OCI-LY7 (cell line): ENCODE measurements at regions not wholly inside any gene's neighbourhood (a gene's known extent, or its start where the extent isn't known, plus 50 kb on each side); places are given as distances from the start of the nearest gene placed in this dataset.

Source experiments
- BruUV-seq: library from RNA; stranded (reverse); fragments of 400-500 nt; replicated peaks from 2 replicates; lab custom pipeline; 2021; lab: Mats Ljungman, UMichigan
- CTCF ChIA-PET: fragments of 300-600 bp; sonication (Branson Sonifier 250); formaldehyde crosslinking; loops from one replicate; lab custom pipeline; 2022; ENCODE audit warnings: antibody characterized with exemption; ENCODE audit not compliant: unreplicated experiment; lab: Charles Lee
- POLR2A ChIA-PET: fragments of 300-600 bp; sonication (Branson Sonifier 250); formaldehyde crosslinking; loops from one replicate; lab custom pipeline; 2022; ENCODE audit warnings: antibody characterized with exemption; lab: Charles Lee
- DNase-seq: peaks from one replicate; pipeline ENCODE4 v3.0.0-alpha.2; 2015; ENCODE audit warnings: low spot score
- H2AFZ ChIP-seq: fragments of 200-600 bp; sonication (generic), shearing (Covaris generic); 2 replicates; pipeline ENCODE4 v1.6.1; 2014; ENCODE audit warnings: mild to moderate bottlenecking, antibody characterized with exemption, low read length, moderate library complexity
- H3K27ac ChIP-seq: fragments of 200-600 bp; sonication (generic); 2 replicates; pipeline ENCODE4 v1.5.1; 2014; ENCODE audit warnings: mixed run types, low read depth, mild to moderate bottlenecking, moderate library complexity, low read length, inconsistent platforms; ENCODE audit not compliant: poor library complexity, severe bottlenecking
- H3K36me3 ChIP-seq: fragments of 200-600 bp; sonication (generic); 2 replicates; pipeline ENCODE4 v1.6.1; 2014; ENCODE audit warnings: mild to moderate bottlenecking, antibody characterized with exemption, low read length, moderate library complexity, mixed read lengths; ENCODE audit not compliant: insufficient read depth
- H3K4me1 ChIP-seq: fragments of 200-600 bp; sonication (generic); 2 replicates; pipeline ENCODE4 v1.5.1; 2014; ENCODE audit warnings: mild to moderate bottlenecking, low read length; ENCODE audit not compliant: insufficient read depth, poor library complexity, severe bottlenecking
- H3K4me2 ChIP-seq: fragments of 200-600 bp; sonication (generic); 2 replicates; pipeline ENCODE4 v1.6.1; 2014; ENCODE audit warnings: mild to moderate bottlenecking, low read length
- H3K4me3 ChIP-seq: fragments of 200-600 bp; sonication (generic); 2 replicates; pipeline ENCODE4 v1.5.1; 2014; ENCODE audit warnings: mild to moderate bottlenecking, low read depth, low read length; ENCODE audit not compliant: poor library complexity, severe bottlenecking
- H3K79me2 ChIP-seq: fragments of 200-600 bp; sonication (generic); 2 replicates; pipeline ENCODE4 v1.6.1; 2016; ENCODE audit warnings: low read depth, mild to moderate bottlenecking, low read length, moderate library complexity, mixed read lengths; ENCODE audit not compliant: insufficient read depth
- H3K9me2 ChIP-seq: fragments of 200-600 bp; sonication (generic); 2 replicates; pipeline ENCODE4 v1.6.1; 2016; ENCODE audit warnings: mild to moderate bottlenecking, low read length, mixed read lengths; ENCODE audit not compliant: insufficient read depth
- H3K9me3 ChIP-seq: fragments of 200-600 bp; sonication (generic); 2 replicates; pipeline ENCODE4 v1.6.1; 2014; ENCODE audit warnings: mild to moderate bottlenecking, mixed run types, low read length, mixed read lengths
- H4K20me1 ChIP-seq: fragments of 200-600 bp; sonication (generic); 2 replicates; pipeline ENCODE4 v1.6.1; 2014; ENCODE audit warnings: mild to moderate bottlenecking, antibody characterized with exemption, low read length, moderate library complexity, mixed read lengths; ENCODE audit not compliant: insufficient read depth
- EZH2phosphoT487 ChIP-seq: fragments of 200-600 bp; sonication (generic); IDR thresholded peaks from 2 replicates; pipeline ENCODE4 v1.6.1; 2018; ENCODE audit warnings: low read depth, borderline replicate concordance, mild to moderate bottlenecking, mixed run types, antibody characterized with exemption, low read length, moderate library complexity, mixed read lengths
- intact Hi-C: fragments of 100-400 bp; cut with micrococcal nuclease; formaldehyde crosslinking; loops from one replicate; pipeline ENCODE4 v1.10.0; 2022; ENCODE audit not compliant: unreplicated experiment
- TF ChIP-seq, protein P1 (sequence below): fragments of 200-600 bp; sonication (generic); conservative IDR thresholded peaks from 2 replicates; pipeline ENCODE4 v1.5.1; 2014; ENCODE audit warnings: mild to moderate bottlenecking, antibody characterized with exemption, low read length, moderate library complexity, mixed read lengths

DNA sequence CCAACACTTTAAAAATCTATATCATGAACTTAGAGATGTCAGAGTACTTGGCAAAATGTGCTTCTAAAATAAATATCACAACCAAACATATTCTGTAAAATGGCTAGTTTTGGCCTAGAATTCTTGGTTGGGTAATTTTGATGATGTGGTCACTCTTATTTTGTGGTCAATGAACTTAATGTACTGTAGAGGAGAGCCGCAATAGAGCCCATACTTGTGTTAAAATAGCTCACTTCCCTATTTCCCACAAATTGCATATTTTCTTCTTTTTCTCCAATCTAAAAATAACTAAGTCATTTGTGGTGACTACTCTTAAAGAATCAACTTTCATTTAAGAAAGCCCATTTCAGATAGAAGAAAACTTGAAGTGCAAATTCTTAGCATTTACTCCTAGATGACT is 619.4 kb downstream of the CCER1 start:
- H3K9me2 ChIP-seq = no peaks in the 10 kb centered on the region
- H3K79me2 ChIP-seq = no peaks in the 10 kb centered on the region
- CTCF ChIA-PET = no interaction called here
- no peak overlapping the region for H3K4me3 ChIP-seq
- H3K4me1 ChIP-seq = no peaks in the 10 kb centered on the region
- H4K20me1 ChIP-seq = no peaks in the 10 kb centered on the region
- no peak overlapping the region for H3K27ac ChIP-seq
- no peaks in the 10 kb centered on the region for H3K9me3 ChIP-seq
- TF ChIP-seq, protein P1, sequence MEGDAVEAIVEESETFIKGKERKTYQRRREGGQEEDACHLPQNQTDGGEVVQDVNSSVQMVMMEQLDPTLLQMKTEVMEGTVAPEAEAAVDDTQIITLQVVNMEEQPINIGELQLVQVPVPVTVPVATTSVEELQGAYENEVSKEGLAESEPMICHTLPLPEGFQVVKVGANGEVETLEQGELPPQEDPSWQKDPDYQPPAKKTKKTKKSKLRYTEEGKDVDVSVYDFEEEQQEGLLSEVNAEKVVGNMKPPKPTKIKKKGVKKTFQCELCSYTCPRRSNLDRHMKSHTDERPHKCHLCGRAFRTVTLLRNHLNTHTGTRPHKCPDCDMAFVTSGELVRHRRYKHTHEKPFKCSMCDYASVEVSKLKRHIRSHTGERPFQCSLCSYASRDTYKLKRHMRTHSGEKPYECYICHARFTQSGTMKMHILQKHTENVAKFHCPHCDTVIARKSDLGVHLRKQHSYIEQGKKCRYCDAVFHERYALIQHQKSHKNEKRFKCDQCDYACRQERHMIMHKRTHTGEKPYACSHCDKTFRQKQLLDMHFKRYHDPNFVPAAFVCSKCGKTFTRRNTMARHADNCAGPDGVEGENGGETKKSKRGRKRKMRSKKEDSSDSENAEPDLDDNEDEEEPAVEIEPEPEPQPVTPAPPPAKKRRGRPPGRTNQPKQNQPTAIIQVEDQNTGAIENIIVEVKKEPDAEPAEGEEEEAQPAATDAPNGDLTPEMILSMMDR = no peak
- TF ChIP-seq EZH2phosphoT487 = no peak
- BruUV-seq = no TSS peak
- no peaks in the 10 kb centered on the region for H3K36me3 ChIP-seq
- no peak overlapping the region for H3K4me2 ChIP-seq
- POLR2A ChIA-PET = no interaction called here
- no peak overlapping the region for H2AFZ ChIP-seq
- intact Hi-C loops = no loop called here
- DNase-seq = no peak

DNA sequence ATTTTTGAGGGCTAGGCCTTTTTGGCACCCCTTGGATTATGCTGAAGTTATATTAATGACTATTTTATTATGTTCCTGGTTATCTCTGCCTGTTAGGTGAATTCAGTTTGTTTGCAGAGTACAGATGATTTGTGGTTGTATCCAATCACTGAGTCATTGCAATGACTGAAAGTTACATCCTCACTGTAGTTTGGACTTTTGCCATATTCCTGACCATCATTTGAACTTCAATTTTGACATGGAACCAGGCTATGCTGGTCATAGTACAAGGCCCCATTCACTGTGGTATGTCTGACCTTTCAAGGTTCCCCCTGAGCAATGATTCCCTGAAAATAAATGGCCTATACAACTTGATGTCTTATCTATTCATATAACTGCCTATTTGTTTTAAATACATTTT is 621.0 kb downstream of the CCER1 start:
- Histone ChIP-seq H4K20me1 (no peaks in the 10 kb centered on the region), H3K79me2 (no peaks in the 10 kb centered on the region), H3K9me2 (no peaks in the 10 kb centered on the region), H3K9me3 (no peaks in the 10 kb centered on the region), H3K4me1 (no peaks in the 10 kb centered on the region), H3K27ac (no peak overlapping the region), H3K36me3 (no peaks in the 10 kb centered on the region), H3K4me2 (no peak overlapping the region), H3K4me3 (no peak overlapping the region), H2AFZ (no peak overlapping the region)
- no peak for DNase-seq
- intact Hi-C loops = no loop called here
- ChIA-PET CTCF (no interaction called here), POLR2A (no interaction called here)
- no peak for TF ChIP-seq EZH2phosphoT487
- TF ChIP-seq, protein P1 = no peak
- BruUV-seq = no TSS peak

DNA sequence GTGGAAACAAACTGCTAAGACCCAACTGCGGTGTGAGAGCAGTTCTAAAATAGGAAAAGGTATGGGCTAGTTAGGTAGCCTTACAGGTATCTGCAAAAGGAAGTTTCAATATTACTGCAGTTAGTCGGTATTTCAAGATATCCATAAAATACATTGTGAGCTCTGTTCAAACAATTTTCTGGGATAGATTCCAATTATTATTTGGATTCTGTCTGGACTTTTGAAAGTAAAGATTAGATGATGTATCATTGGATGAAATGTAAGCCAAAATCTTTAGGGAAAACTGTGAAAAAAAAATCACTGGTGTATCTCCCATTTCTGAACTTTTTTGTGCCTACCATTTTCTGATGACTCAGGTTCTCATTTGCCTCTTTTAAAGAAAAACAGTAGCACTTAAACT is 621.6 kb downstream of the CCER1 start:
- H3K9me3 ChIP-seq = no peaks in the 10 kb centered on the region
- no peak overlapping the region for H3K4me3 ChIP-seq
- no peaks in the 10 kb centered on the region for H3K4me1 ChIP-seq
- no peak overlapping the region for H3K27ac ChIP-seq
- intact Hi-C loops = no loop called here
- no peak overlapping the region for H3K4me2 ChIP-seq
- POLR2A ChIA-PET = no interaction called here
- no peaks in the 10 kb centered on the region for H3K36me3 ChIP-seq
- no TSS peak for BruUV-seq
- no peaks in the 10 kb centered on the region for H3K79me2 ChIP-seq
- CTCF ChIA-PET = no interaction called here
- DNase-seq = no peak
- H2AFZ ChIP-seq = no peak overlapping the region
- TF ChIP-seq EZH2phosphoT487 = no peak
- TF ChIP-seq, protein P1 = no peak
- H3K9me2 ChIP-seq = no peaks in the 10 kb centered on the region
- H4K20me1 ChIP-seq = no peaks in the 10 kb centered on the region
